A549 (cell line): ENCODE measurements at regions not wholly inside any gene's neighbourhood (a gene's known extent, or its start where the extent isn't known, plus 50 kb on each side); places are given as distances from the start of the nearest gene placed in this dataset.

Source experiments
- ATAC-seq, 2 experiments: fragments of 200-7000 bp in 1 of 2; fragments of >200 bp in 1 of 2; cut with Nextera tagmentation in 1 of 2; cut with Tn5 transposase in 1 of 2; 3 replicates each; pipeline versions ENCODE4 v1.8.0 to v1.9.1; 2018 to 2020; ENCODE audit warnings: mild to moderate bottlenecking in 1 of 2, moderate library complexity in 1 of 2
- CTCF ChIA-PET: fragments of 300-600 bp; sonication (Branson Sonifier 250); formaldehyde crosslinking; extraction: SDS; loops from one replicate; lab custom pipeline; 2021; ENCODE audit warnings: antibody characterized with exemption, inconsistent platforms; lab: Yijun Ruan, JAX
- POLR2A ChIA-PET: fragments of 350-600 bp; formaldehyde crosslinking; extraction: SDS; loops from one replicate; lab custom pipeline; 2021; ENCODE audit warnings: antibody characterized with exemption, inconsistent platforms; lab: Yijun Ruan, JAX
- DNase-seq, 2 experiments: peaks; one replicate each; pipeline versions ENCODE4 v3.0.0 to v3.0.0-alpha.2; 2011 to 2016; ENCODE audit warnings: low read depth in 1 of 2, low spot score in 1 of 2
- FAIRE-seq: peaks from 2 replicates; lab custom pipeline; 2011; peaks lifted over from hg19 to GRCh38; lab: Jason Lieb, UNC
- H3K27ac ChIP-seq, 2 experiments: fragments of >200 bp; sonication (Bioruptor Twin); formaldehyde crosslinking; 3 replicates each; pipeline ENCODE4 v1.5.1; 2016 to 2017
- H3K4me1 ChIP-seq: fragments of >200 bp; sonication (Bioruptor Twin); formaldehyde crosslinking; 3 replicates; pipeline ENCODE4 v1.6.1; 2016
- H3K4me2 ChIP-seq: fragments of >200 bp; sonication (Bioruptor Twin); formaldehyde crosslinking; 3 replicates; pipeline ENCODE4 v1.6.1; 2016
- H3K4me3 ChIP-seq: fragments of >200 bp; sonication (Bioruptor Twin); formaldehyde crosslinking; 3 replicates; pipeline ENCODE4 v1.5.1; 2016
- H3K9me3 ChIP-seq: fragments of >200 bp; sonication (Bioruptor Twin); formaldehyde crosslinking; 3 replicates; pipeline ENCODE4 v1.6.1; 2016
- BHLHE40 ChIP-seq: IDR thresholded peaks from 2 replicates; pipeline ENCODE4 v1.6.1; 2012; ENCODE audit warnings: low read depth, low read length, inconsistent platforms
- CBX2 ChIP-seq: fragments of 200-600 bp; sonication (generic); IDR thresholded peaks from 2 replicates; pipeline ENCODE4 v1.6.1; 2016; ENCODE audit warnings: low read depth, mild to moderate bottlenecking, borderline replicate concordance
- CHD4 ChIP-seq: fragments of 200-600 bp; sonication (generic); IDR thresholded peaks from 2 replicates; pipeline ENCODE4 v1.6.1; 2016; ENCODE audit warnings: antibody characterized with exemption, mild to moderate bottlenecking, borderline replicate concordance
- CTCF ChIP-seq: fragments of >200 bp; sonication (Bioruptor Twin); formaldehyde crosslinking; IDR thresholded peaks from 3 replicates; pipeline ENCODE4 v1.5.1; 2016
- EHF ChIP-seq: fragments of 250-450 bp; sonication (Bioruptor Pico); IDR thresholded peaks from 2 replicates; pipeline ENCODE4 v1.5.0; 2020; ENCODE audit warnings: mild to moderate bottlenecking
- EHMT2 ChIP-seq: fragments of 200-600 bp; sonication (generic); IDR thresholded peaks from 2 replicates; pipeline ENCODE4 v1.6.1; 2016; ENCODE audit warnings: antibody characterized with exemption, low read depth, mild to moderate bottlenecking, moderate library complexity
- FOSB ChIP-seq: fragments of 250-450 bp; sonication (Bioruptor Pico); IDR thresholded peaks from 2 replicates; pipeline ENCODE4 v1.5.0; 2020; ENCODE audit warnings: mild to moderate bottlenecking, moderate library complexity
- FOSL2 ChIP-seq, 2 experiments: fragments of 450-650 bp in 1 of 2; fragments of >200 bp in 1 of 2; sonication (Bioruptor Twin) in 1 of 2; formaldehyde crosslinking; IDR thresholded peaks; 2 replicates each; pipeline versions ENCODE4 v1.5.0 to v1.6.1; 2016 to 2020; ENCODE audit warnings: mild to moderate bottlenecking in 1 of 2, moderate library complexity in 1 of 2
- HEYL ChIP-seq: fragments of 250-450 bp; sonication (Bioruptor Pico); IDR thresholded peaks from 2 replicates; pipeline ENCODE4 v1.8.0; 2021; ENCODE audit warnings: mild to moderate bottlenecking, moderate library complexity
- JUNB ChIP-seq: fragments of >200 bp; sonication (Bioruptor Twin); formaldehyde crosslinking; IDR thresholded peaks from 2 replicates; pipeline ENCODE4 v1.6.1; 2016
- KDM1A ChIP-seq: fragments of 200-600 bp; sonication (generic); IDR thresholded peaks from 2 replicates; pipeline ENCODE4 v1.6.1; 2016; ENCODE audit warnings: low read depth, mild to moderate bottlenecking
- KDM5A ChIP-seq: fragments of 200-600 bp; sonication (generic); IDR thresholded peaks from 2 replicates; pipeline ENCODE4 v1.6.1; 2016; ENCODE audit warnings: antibody characterized with exemption, mild to moderate bottlenecking
- MAFK ChIP-seq: fragments of 450-650 bp; IDR thresholded peaks from 2 replicates; pipeline ENCODE4 v1.6.1; 2014; ENCODE audit not compliant: partially characterized antibody
- MAX ChIP-seq: IDR thresholded peaks from 2 replicates; pipeline ENCODE4 v1.6.1; 2012
- MAZ ChIP-seq: fragments of 150-350 bp; IDR thresholded peaks from 2 replicates; pipeline ENCODE4 v1.6.1; 2014; ENCODE audit warnings: antibody characterized with exemption, low read depth, low read length, borderline replicate concordance
- MYC ChIP-seq: IDR thresholded peaks from 2 replicates; pipeline ENCODE4 v1.6.1; 2012; ENCODE audit warnings: mild to moderate bottlenecking, inconsistent platforms, low read length, improper control_type of control experiment, borderline replicate concordance
- NPAS2 ChIP-seq: fragments of 250-450 bp; sonication (Bioruptor Pico); IDR thresholded peaks from 2 replicates; pipeline ENCODE4 v1.8.0; 2022; ENCODE audit warnings: mild to moderate bottlenecking, moderate library complexity, borderline replicate concordance
- NR3C1 ChIP-seq: fragments of >200 bp; sonication (Bioruptor Twin); formaldehyde crosslinking; IDR thresholded peaks from 3 replicates; pipeline ENCODE4 v1.6.1; 2017
- PBX3 ChIP-seq: IDR thresholded peaks from 2 replicates; pipeline ENCODE4 v1.6.1; 2012
- PHF8 ChIP-seq: fragments of 200-600 bp; sonication (generic); IDR thresholded peaks from 2 replicates; pipeline ENCODE4 v1.6.1; 2016; ENCODE audit warnings: low read depth, mild to moderate bottlenecking, antibody characterized with exemption, moderate library complexity, borderline replicate concordance
- POLR2AphosphoS2 ChIP-seq: conservative IDR thresholded peaks from 2 replicates; pipeline ENCODE4 v1.6.1; 2012; ENCODE audit warnings: low read length, improper control_type of control experiment, inconsistent platforms
- RAD21 ChIP-seq, 2 experiments: fragments of >200 bp in 1 of 2; sonication (Bioruptor Twin) in 1 of 2; formaldehyde crosslinking in 1 of 2; IDR thresholded peaks in 1 of 2; conservative IDR thresholded peaks in 1 of 2; 2 replicates in 1 of 2; 3 replicates in 1 of 2; pipeline ENCODE4 v1.6.1; 2012 to 2018; ENCODE audit warnings: inconsistent platforms in 1 of 2
- RCOR1 ChIP-seq: fragments of 150-350 bp; IDR thresholded peaks from 2 replicates; pipeline ENCODE4 v1.6.1; 2014; ENCODE audit warnings: antibody characterized with exemption, low read length, low read depth
- RFX5 ChIP-seq: fragments of 450-650 bp; IDR thresholded peaks from 2 replicates; pipeline ENCODE4 v1.7.1; 2014; ENCODE audit warnings: antibody characterized with exemption, mild to moderate bottlenecking, moderate library complexity
- RNF2 ChIP-seq: fragments of 200-600 bp; sonication (generic); IDR thresholded peaks from 2 replicates; pipeline ENCODE4 v1.6.1; 2016; ENCODE audit warnings: low read depth, mild to moderate bottlenecking, antibody characterized with exemption, moderate library complexity, borderline replicate concordance
- SMC3 ChIP-seq: fragments of >200 bp; sonication (Bioruptor Twin); formaldehyde crosslinking; IDR thresholded peaks from 3 replicates; pipeline ENCODE4 v1.6.1; 2018; ENCODE audit warnings: inconsistent platforms
- TP53 ChIP-seq: fragments of 250-450 bp; sonication (Bioruptor Pico); IDR thresholded peaks from 2 replicates; pipeline ENCODE4 v1.5.0; 2021; ENCODE audit warnings: mild to moderate bottlenecking, moderate library complexity
- ZNF302 ChIP-seq: fragments of 250-450 bp; sonication (Bioruptor Pico); IDR thresholded peaks from 2 replicates; pipeline ENCODE4 v1.9.0; 2021; ENCODE audit warnings: inconsistent platforms, mild to moderate bottlenecking, moderate library complexity
- ZSCAN20 ChIP-seq: fragments of 250-450 bp; sonication (Bioruptor Pico); IDR thresholded peaks from 2 replicates; pipeline ENCODE4 v1.8.0; 2022; ENCODE audit warnings: mild to moderate bottlenecking, moderate library complexity
- WGBS: methylation state at CpG from one replicate; pipeline ENCODE4 v1.1.6; 2017; ENCODE audit errors: missing lambda C conversion rate; 5-methylcytosine and 5-hydroxymethylcytosine counted together
- TF ChIP-seq, protein P1 (sequence below): fragments of 250-450 bp; sonication (Bioruptor Pico); IDR thresholded peaks from 2 replicates; pipeline ENCODE4 v1.5.0; 2020; ENCODE audit warnings: low read depth, mild to moderate bottlenecking, moderate library complexity
- TF ChIP-seq, protein P2 (sequence below): fragments of 450-650 bp; IDR thresholded peaks from 2 replicates; pipeline ENCODE4 v1.6.1; 2014; ENCODE audit warnings: antibody characterized with exemption

DNA sequence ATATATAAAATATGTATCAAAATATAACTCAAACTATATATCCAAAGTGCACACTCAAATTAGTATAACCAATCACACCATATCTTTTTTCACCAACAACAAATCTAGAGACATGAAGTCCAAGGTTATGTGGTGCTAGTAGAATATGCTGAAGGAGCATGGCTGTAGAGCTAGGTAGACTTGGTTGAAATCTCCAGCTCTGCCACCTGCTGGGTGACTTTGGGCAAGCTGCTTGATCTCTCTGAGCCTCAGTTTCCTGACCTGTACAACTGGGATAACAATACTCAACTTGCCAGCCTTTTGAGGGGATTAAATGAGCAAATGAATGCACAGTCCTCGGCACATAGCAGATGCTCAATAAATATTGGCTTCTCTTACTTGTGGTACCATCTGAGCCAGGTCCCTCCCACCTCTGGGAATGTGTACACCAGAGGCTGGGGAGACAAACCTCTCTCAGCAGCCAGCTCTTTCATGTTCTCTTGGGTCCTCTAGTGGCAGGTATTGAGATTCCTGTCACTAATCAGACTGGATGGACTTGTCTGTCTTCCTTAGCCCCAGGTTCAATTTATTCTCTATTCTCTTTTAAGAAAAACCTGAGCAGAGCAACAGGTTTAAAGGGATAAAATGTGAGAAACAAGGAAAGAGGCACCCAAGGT, 94.3 kb upstream of the PDE1C start:
- CTCF ChIA-PET: interaction anchor here (0.5 to 7.1 kb wide), 20 partner anchors 8 to 1180 kb away, joined by 3 to 30 read pairs (median 4); no protein-coding TSS in a partner anchor
- ATAC-seq (peak; percentile 73 to 84; a peak in 5 of 6 replicates), DNase-seq (peak; percentile 53 to 75)
- Histone ChIP-seq H3K4me2 (no peak overlapping the region), H3K4me3 (no peak overlapping the region), H3K27ac (peak overlapping the region; percentile 74 to 85; a peak in 4 of 6 replicates)
- POLR2A ChIA-PET: no interaction called here
- 53% methylated on average over 1 of the region's 1 CpG for whole genome bisulfite sequencing
- TF ChIP-seq ZSCAN20: no peak
- peak; percentile 77 for TF ChIP-seq SMC3
- no peak for TF ChIP-seq CBX2
- TF ChIP-seq MAX: no peak
- no peak for TF ChIP-seq HEYL
- TF ChIP-seq EHF (CRISPR knock-in tag): no peak
- TF ChIP-seq PBX3: no peak
- TF ChIP-seq PHF8: no peak
- no peak for TF ChIP-seq RFX5
- TF ChIP-seq ZNF302 (CRISPR knock-in tag): no peak
- TF ChIP-seq FOSL2 (IDR thresholded peaks at IDR 0.05): no peak
- TF ChIP-seq FOSL2 (CRISPR knock-in tag; IDR thresholded peaks at IDR 0.05): no peak
- no peak for TF ChIP-seq KDM1A
- TF ChIP-seq CTCF: peak; percentile 71
- TF ChIP-seq, protein P1, sequence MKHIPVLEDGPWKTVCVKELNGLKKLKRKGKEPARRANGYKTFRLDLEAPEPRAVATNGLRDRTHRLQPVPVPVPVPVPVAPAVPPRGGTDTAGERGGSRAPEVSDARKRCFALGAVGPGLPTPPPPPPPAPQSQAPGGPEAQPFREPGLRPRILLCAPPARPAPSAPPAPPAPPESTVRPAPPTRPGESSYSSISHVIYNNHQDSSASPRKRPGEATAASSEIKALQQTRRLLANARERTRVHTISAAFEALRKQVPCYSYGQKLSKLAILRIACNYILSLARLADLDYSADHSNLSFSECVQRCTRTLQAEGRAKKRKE: no peak
- no peak for TF ChIP-seq CHD4
- no peak for TF ChIP-seq POLR2AphosphoS2
- TF ChIP-seq NR3C1: no peak
- TF ChIP-seq KDM5A: no peak
- TF ChIP-seq RAD21 (conservative IDR thresholded peaks at IDR 0.05 in 1 of 2, IDR thresholded peaks at IDR 0.05 in 1 of 2): peak; percentile 74 to 78
- TF ChIP-seq, all 56 proteins: peak for 3
- FAIRE-seq: no peak
- peaks cover 30% of the 10 kb centered on the region for H3K4me1 ChIP-seq
- no peaks in the 10 kb centered on the region for H3K9me3 ChIP-seq

- ChIA-PET CTCF (interaction anchor here (0.5 to 7.1 kb wide), 15 partner anchors 8 to 419 kb away, joined by 3 to 30 read pairs (median 5); no protein-coding TSS in a partner anchor), POLR2A (no interaction called here)
- DNase-seq: no peak
- no peak for ATAC-seq
- Histone ChIP-seq H3K4me2 (peak overlapping the region; percentile 45), H3K4me3 (no peak overlapping the region), H3K27ac (peak overlapping the region; percentile 74 to 85), H3K4me1 (peaks cover 30% of the 10 kb centered on the region), H3K9me3 (no peaks in the 10 kb centered on the region)
- TF ChIP-seq RNF2 (no peak), TP53 (CRISPR knock-in tag) (no peak), CHD4 (no peak), RAD21 (conservative IDR thresholded peaks at IDR 0.05 in 1 of 2, IDR thresholded peaks at IDR 0.05 in 1 of 2) (no peak), POLR2AphosphoS2 (no peak), BHLHE40 (no peak), RFX5 (no peak), MAFK (no peak), MYC (no peak), MAZ (no peak), RCOR1 (no peak), JUNB (no peak), NPAS2 (CRISPR knock-in tag) (no peak), HEYL (no peak), FOSB (no peak), EHMT2 (no peak)
- TF ChIP-seq, protein P1: no peak
- TF ChIP-seq, protein P2, sequence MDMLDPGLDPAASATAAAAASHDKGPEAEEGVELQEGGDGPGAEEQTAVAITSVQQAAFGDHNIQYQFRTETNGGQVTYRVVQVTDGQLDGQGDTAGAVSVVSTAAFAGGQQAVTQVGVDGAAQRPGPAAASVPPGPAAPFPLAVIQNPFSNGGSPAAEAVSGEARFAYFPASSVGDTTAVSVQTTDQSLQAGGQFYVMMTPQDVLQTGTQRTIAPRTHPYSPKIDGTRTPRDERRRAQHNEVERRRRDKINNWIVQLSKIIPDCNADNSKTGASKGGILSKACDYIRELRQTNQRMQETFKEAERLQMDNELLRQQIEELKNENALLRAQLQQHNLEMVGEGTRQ: no peak
- FAIRE-seq: no peak
These were observed 93.7 kb upstream of the PDE1C start for GRCh38 chr7:32163896-32164295.
